ENCODE measurements at regions not wholly inside any gene's neighbourhood (a gene's known extent, or its start where the extent isn't known, plus 50 kb on each side); places are given as distances from the start of the nearest gene placed in this dataset.

DNA sequence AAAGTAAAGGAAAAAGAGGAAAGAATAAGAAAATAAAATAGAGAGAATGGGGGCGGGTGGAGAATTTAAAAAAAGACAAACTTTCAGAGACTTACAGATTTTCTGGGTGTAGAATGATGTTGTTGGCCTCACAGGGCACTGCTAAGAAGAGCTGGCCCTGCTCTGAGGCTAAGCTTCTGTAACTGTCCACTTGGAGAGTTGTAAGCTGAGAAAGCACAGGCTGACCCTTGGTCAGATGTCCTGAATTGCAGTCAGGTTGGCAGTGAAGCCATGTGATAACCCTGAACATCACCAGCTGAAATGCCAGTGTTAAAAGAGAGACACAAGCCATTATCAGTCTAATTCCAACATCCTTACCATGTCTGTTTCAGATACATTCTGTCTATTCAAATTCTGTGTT is 272.1 kb upstream of the SORCS1 start:
- no peak for TF ChIP-seq CTCF (IDR thresholded peaks at IDR 0.05)
- no peak for DNase-seq (ENCODE audit: low spot score)
- Histone ChIP-seq H3K27ac (no peak overlapping the region), H3K4me3 (no peak overlapping the region)

- TF ChIP-seq CTCF (IDR thresholded peaks at IDR 0.05): no peak
- no peak for DNase-seq (ENCODE audit: low spot score)
- Histone ChIP-seq H3K4me3 (no peak overlapping the region), H3K27ac (no peak overlapping the region)
Measured at GRCh38 chr10:107434854-107435253, 270.3 kb upstream of the SORCS1 start.

GRCh38 chr10:107434201-107434600 is 269.7 kb upstream of the SORCS1 start:
- Histone ChIP-seq H3K4me3 (no peak overlapping the region), H3K27ac (no peak overlapping the region)
- no peak for DNase-seq (ENCODE audit: low spot score)
- no peak for TF ChIP-seq CTCF (IDR thresholded peaks at IDR 0.05)

DNA sequence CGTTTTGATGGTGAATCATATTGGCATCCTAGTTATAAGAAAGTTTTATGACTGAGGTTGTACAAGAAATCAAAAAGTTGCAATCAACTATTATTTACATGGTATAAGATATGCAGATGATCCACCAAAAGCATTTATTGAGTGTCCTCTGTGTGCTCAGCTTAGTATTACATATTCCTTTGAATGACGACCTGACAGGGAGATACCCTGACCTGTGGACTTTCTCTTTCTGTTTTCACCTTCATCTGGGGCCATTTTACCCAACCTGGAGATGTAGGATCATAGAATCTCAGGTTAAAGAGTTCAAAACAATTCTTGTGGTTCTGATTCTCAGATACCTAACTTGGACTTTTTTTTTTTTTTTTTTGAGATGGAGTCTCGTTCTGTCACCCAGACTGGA is 269.1 kb upstream of the SORCS1 start:
- H3K27ac ChIP-seq: no peak overlapping the region
- no peak for DNase-seq (ENCODE audit: low spot score)
- no peak overlapping the region for H3K4me3 ChIP-seq
- no peak for TF ChIP-seq CTCF (IDR thresholded peaks at IDR 0.05)

DNA sequence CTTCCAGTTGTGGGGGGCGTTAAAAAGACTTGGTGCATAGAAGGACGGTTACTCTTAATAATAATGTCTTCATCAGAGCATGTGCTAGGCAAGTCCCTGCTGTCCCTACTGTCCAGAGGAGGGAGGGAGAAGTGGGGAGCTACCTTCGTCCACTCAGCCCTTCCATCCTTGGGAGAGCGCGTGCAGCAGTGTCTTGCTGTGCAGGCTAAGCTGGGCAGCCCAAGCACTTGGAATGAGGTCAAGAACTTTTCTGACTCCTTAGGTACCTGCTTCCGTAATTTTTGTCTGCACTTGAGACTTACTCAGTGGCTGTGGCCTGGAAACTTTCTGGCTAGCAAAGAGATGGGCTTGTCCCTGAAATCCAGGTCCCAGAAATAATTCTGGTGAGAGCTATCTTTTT is 265.9 kb upstream of the SORCS1 start:
- DNase-seq (ENCODE audit: low spot score): no peak
- H3K4me3 ChIP-seq: no peak overlapping the region
- no peak overlapping the region for H3K27ac ChIP-seq
- TF ChIP-seq CTCF (IDR thresholded peaks at IDR 0.05): no peak

GRCh38 chr10:107427016-107427415 is 262.5 kb upstream of the SORCS1 start:
- Histone ChIP-seq H3K4me3 (no peak overlapping the region), H3K27ac (no peak overlapping the region)
- no peak for TF ChIP-seq CTCF (IDR thresholded peaks at IDR 0.05)
- no peak for DNase-seq (ENCODE audit: low spot score)

DNA sequence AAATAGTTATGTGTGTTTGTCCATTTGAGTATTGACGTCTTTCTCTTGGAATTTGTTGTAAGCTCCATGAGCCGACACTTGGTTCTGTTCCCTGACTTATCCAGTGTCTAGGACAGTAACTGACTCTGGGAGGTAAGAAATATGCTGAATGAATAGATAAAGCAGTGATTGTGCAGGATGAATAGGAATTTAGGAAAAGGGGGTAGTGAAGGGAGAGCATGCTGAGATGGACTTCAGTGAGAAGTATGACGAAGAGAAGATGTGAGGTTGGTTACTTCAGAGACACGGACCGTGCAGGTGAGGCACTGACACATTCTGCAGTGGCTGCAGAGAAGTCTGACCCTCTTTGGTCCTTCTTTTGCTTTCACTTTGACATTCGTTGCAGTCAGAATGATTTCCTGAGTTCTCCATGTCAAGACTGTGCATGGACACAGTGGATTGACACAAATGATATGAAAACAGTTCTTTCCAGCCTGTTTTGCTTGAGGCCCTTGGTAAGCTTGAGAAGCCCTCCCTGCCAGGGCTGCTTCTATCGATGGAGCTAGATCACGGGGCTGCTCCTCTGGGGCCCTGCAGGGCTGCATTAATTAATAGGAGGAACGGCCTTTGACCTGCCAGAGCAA is 261.5 kb upstream of the SORCS1 start:
- TF ChIP-seq CTCF (IDR thresholded peaks at IDR 0.05): no peak
- Histone ChIP-seq H3K27ac (no peak overlapping the region), H3K4me3 (peak overlapping the region; percentile 18)
- no peak for DNase-seq (ENCODE audit: low spot score)
